IMR-90 (cell line): ENCODE measurements at regions not wholly inside any gene's neighbourhood (a gene's known extent, or its start where the extent isn't known, plus 50 kb on each side); places are given as distances from the start of the nearest gene placed in this dataset.

Experiments used
- ATAC-seq: fragments of 200-7000 bp; cut with Tn5 transposase; 2 replicates; pipeline ENCODE4 v1.9.1; 2020; ENCODE audit warnings: low read depth, mild to moderate bottlenecking, moderate library complexity
- BruUV-seq: library from RNA; stranded (reverse); fragments of 400-500 nt; replicated peaks from 2 replicates; lab custom pipeline; 2021; lab: Mats Ljungman, UMichigan
- CTCF ChIA-PET: fragments of 300-600 bp; formaldehyde crosslinking; extraction: SDS; loops from one replicate; lab custom pipeline; 2021; ENCODE audit warnings: antibody characterized with exemption; lab: Yijun Ruan, JAX
- POLR2A ChIA-PET: fragments of 300-600 bp; sonication (Branson Sonifier 250); formaldehyde crosslinking; loops from one replicate; lab custom pipeline; 2022; ENCODE audit warnings: antibody characterized with exemption; ENCODE audit not compliant: unreplicated experiment; lab: Charles Lee
- DNase-seq: peaks from one replicate; pipeline ENCODE4 v3.0.0; 2013
- H2AFZ ChIP-seq: replicated peaks from 2 replicates; pipeline ENCODE3; 2013; ENCODE audit warnings: low read length, mild to moderate bottlenecking; ENCODE audit not compliant: poor library complexity
- H2AK5ac ChIP-seq: 2 replicates; pipeline ENCODE4 v1.6.1; 2013; ENCODE audit warnings: low read depth, low read length, inconsistent platforms
- H2AK9ac ChIP-seq: replicated peaks from 2 replicates; pipeline ENCODE3; 2013; ENCODE audit warnings: mild to moderate bottlenecking, low read depth, low read length, moderate library complexity; ENCODE audit not compliant: poor library complexity
- H2BK120ac ChIP-seq: 2 replicates; pipeline ENCODE4 v1.6.1; 2013; ENCODE audit warnings: low read depth, low read length, inconsistent platforms
- H2BK15ac ChIP-seq: 3 replicates; pipeline ENCODE4 v1.6.1; 2013; ENCODE audit warnings: low read depth, low read length, inconsistent platforms
- H2BK20ac ChIP-seq: 2 replicates; pipeline ENCODE4 v1.6.1; 2013; ENCODE audit warnings: low read depth, mild to moderate bottlenecking, inconsistent platforms, low read length, moderate library complexity
- H2BK5ac ChIP-seq: 2 replicates; pipeline ENCODE4 v1.6.1; 2013; ENCODE audit warnings: mild to moderate bottlenecking, low read depth, low read length, inconsistent platforms; ENCODE audit not compliant: poor library complexity, severe bottlenecking
- H3K14ac ChIP-seq: replicated peaks from 2 replicates; pipeline ENCODE4 v1.6.1; 2013; ENCODE audit warnings: low read depth, low read length, inconsistent platforms
- H3K18ac ChIP-seq: 2 replicates; pipeline ENCODE4 v1.6.1; 2013; ENCODE audit warnings: low read depth, low read length, control low read depth
- H3K23ac ChIP-seq: 2 replicates; pipeline ENCODE4 v1.6.1; 2013; ENCODE audit warnings: low read depth, low read length, inconsistent platforms
- H3K27ac ChIP-seq: 2 replicates; pipeline ENCODE4 v1.5.1; 2013; ENCODE audit warnings: mild to moderate bottlenecking, control low read depth, low read length; ENCODE audit not compliant: insufficient read depth
- H3K27me3 ChIP-seq: 2 replicates; pipeline ENCODE4 v1.6.1; 2013; ENCODE audit warnings: low read length; ENCODE audit not compliant: control insufficient read depth, insufficient read depth
- H3K36me3 ChIP-seq: 2 replicates; pipeline ENCODE4 v1.6.1; 2013; ENCODE audit warnings: low read length, mixed read lengths; ENCODE audit not compliant: control insufficient read depth, insufficient read depth
- H3K4ac ChIP-seq: 2 replicates; pipeline ENCODE4 v1.6.1; 2013; ENCODE audit warnings: low read depth, low read length, inconsistent platforms
- H3K4me1 ChIP-seq: 2 replicates; pipeline ENCODE4 v1.6.1; 2013; ENCODE audit warnings: low read length, mixed read lengths; ENCODE audit not compliant: control insufficient read depth, insufficient read depth
- H3K4me2 ChIP-seq: 2 replicates; pipeline ENCODE4 v1.6.1; 2013; ENCODE audit warnings: low read depth, mild to moderate bottlenecking, control low read depth, low read length, moderate library complexity
- H3K4me3 ChIP-seq: 2 replicates; pipeline ENCODE4 v1.5.1; 2013; ENCODE audit warnings: low read depth, mild to moderate bottlenecking, control low read depth, low read length, moderate library complexity; ENCODE audit not compliant: insufficient read depth
- H3K56ac ChIP-seq: 2 replicates; pipeline ENCODE4 v1.6.1; 2013; ENCODE audit warnings: low read length, inconsistent platforms; ENCODE audit not compliant: insufficient read depth; ENCODE audit errors: extremely low read depth
- H3K79me1 ChIP-seq, 2 experiments: 2 replicates each; pipeline ENCODE4 v1.6.1; 2013; ENCODE audit warnings: low read length in 2 of 2, inconsistent platforms in 1 of 2, low read depth in 1 of 2
- H3K9ac ChIP-seq: 2 replicates; pipeline ENCODE4 v1.6.1; 2013; ENCODE audit warnings: low read depth, low read length, control low read depth
- H3K9me1 ChIP-seq: 2 replicates; pipeline ENCODE4 v1.6.1; 2013; ENCODE audit warnings: low read length, inconsistent platforms; ENCODE audit not compliant: insufficient read depth
- H3K9me3 ChIP-seq: 2 replicates; pipeline ENCODE4 v1.6.1; 2013; ENCODE audit warnings: low read length; ENCODE audit not compliant: control insufficient read depth, insufficient read depth
- H4K20me1 ChIP-seq: 2 replicates; pipeline ENCODE4 v1.6.1; 2013; ENCODE audit warnings: low read length, inconsistent platforms; ENCODE audit not compliant: insufficient read depth
- H4K5ac ChIP-seq: 2 replicates; pipeline ENCODE4 v1.6.1; 2013; ENCODE audit warnings: mild to moderate bottlenecking, low read depth, low read length, control low read depth
- H4K8ac ChIP-seq, 2 experiments: 2 replicates each; pipeline ENCODE4 v1.6.1; 2013; ENCODE audit warnings: low read depth in 2 of 2, low read length in 2 of 2, control low read depth in 1 of 2, inconsistent platforms in 1 of 2
- H4K91ac ChIP-seq: 2 replicates; pipeline ENCODE4 v1.6.1; 2013; ENCODE audit warnings: low read depth, low read length, inconsistent platforms; ENCODE audit not compliant: insufficient read depth
- BHLHE40 ChIP-seq: fragments of 150-350 bp; IDR thresholded peaks from 2 replicates; pipeline ENCODE4 v1.6.1; 2016; ENCODE audit warnings: mild to moderate bottlenecking, low read depth, low read length
- CEBPB ChIP-seq: IDR thresholded peaks from 2 replicates; pipeline ENCODE4 v1.6.1; 2012; ENCODE audit warnings: low read depth, low read length, improper control_type of control experiment
- CHD1 ChIP-seq: IDR thresholded peaks from 2 replicates; pipeline ENCODE4 v1.6.1; 2012; ENCODE audit warnings: low read depth, low read length, improper control_type of control experiment
- CTCF ChIP-seq: conservative IDR thresholded peaks from 2 replicates; pipeline ENCODE4 v1.5.1; 2012; ENCODE audit warnings: mild to moderate bottlenecking, low read depth, low read length, improper control_type of control experiment
- ELK1 ChIP-seq: fragments of 150-350 bp; IDR thresholded peaks from 2 replicates; pipeline ENCODE4 v1.6.1; 2016; ENCODE audit warnings: low read depth, mild to moderate bottlenecking, low read length, moderate library complexity, borderline replicate concordance
- FOS ChIP-seq: fragments of 150-350 bp; IDR thresholded peaks from 2 replicates; pipeline ENCODE4 v1.6.1; 2016; ENCODE audit warnings: low read depth, low read length
- MAFK ChIP-seq: IDR thresholded peaks from 2 replicates; pipeline ENCODE4 v1.6.1; 2012; ENCODE audit warnings: low read depth, low read length, improper control_type of control experiment
- MAZ ChIP-seq: IDR thresholded peaks from 2 replicates; pipeline ENCODE4 v1.6.1; 2012; ENCODE audit warnings: low read depth, mild to moderate bottlenecking, low read length, improper control_type of control experiment, moderate library complexity, borderline replicate concordance
- MXI1 ChIP-seq: IDR thresholded peaks from 2 replicates; pipeline ENCODE4 v1.6.1; 2012; ENCODE audit warnings: low read depth, mild to moderate bottlenecking, low read length, moderate library complexity, borderline replicate concordance
- NFE2L2 ChIP-seq: fragments of 150-350 bp; IDR thresholded peaks from 2 replicates; pipeline ENCODE4 v1.6.1; 2016; ENCODE audit warnings: low read depth, mild to moderate bottlenecking, low read length
- POLR2A ChIP-seq: IDR thresholded peaks from 2 replicates; pipeline ENCODE4 v1.6.1; 2012; ENCODE audit warnings: mild to moderate bottlenecking, low read depth, low read length
- SMC3 ChIP-seq: fragments of 150-350 bp; IDR thresholded peaks from 2 replicates; pipeline ENCODE4 v1.6.1; 2016; ENCODE audit warnings: low read depth, mild to moderate bottlenecking, antibody characterized with exemption, low read length, moderate library complexity
- USF2 ChIP-seq: fragments of 150-350 bp; IDR thresholded peaks from 2 replicates; pipeline ENCODE4 v1.6.1; 2017; ENCODE audit warnings: mild to moderate bottlenecking, antibody characterized with exemption, low read length, low read depth
- WGBS, 2 experiments: methylation state at CpG; one replicate each; pipeline versions ENCODE4 v1.1.5 to v1.1.7; 2013; ENCODE audit warnings: missing lambda C conversion rate in 2 of 2; ENCODE audit not compliant: insufficient read length in 1 of 2; ENCODE audit errors: extremely low coverage in 2 of 2; 5-methylcytosine and 5-hydroxymethylcytosine counted together
- dilution Hi-C: fragments of 300-500 bp; cut with HindIII; formaldehyde crosslinking; loops from one replicate; pipeline ENCODE4 v1.14.3; 2018; ENCODE audit warnings: low sequenced_read_pairs; ENCODE audit not compliant: unreplicated experiment
- in situ Hi-C: fragments of 300-500 bp; cut with MboI; formaldehyde crosslinking; loops from 3 replicates; pipeline ENCODE4 v1.14.3; 2019; ENCODE audit warnings: low sequenced_read_pairs, inconsistent platforms, mixed read lengths
- intact Hi-C: fragments of 100-400 bp; cut with micrococcal nuclease; formaldehyde crosslinking; loops from 2 replicates; pipeline ENCODE4 v1.10.0; 2022

- Histone ChIP-seq H3K4me3 (no peak overlapping the region), H3K27ac (no peak overlapping the region), H3K56ac (no peak overlapping the region), H2BK5ac (no peak overlapping the region), H3K27me3 (0 out of 2 replicates have a peak, but pooled peaks cover 2% of the 10 kb centered on the region), H4K5ac (no peak overlapping the region), H3K4me2 (no peak overlapping the region), H4K8ac (no peak overlapping the region), H2BK20ac (no peak overlapping the region), H3K18ac (no peak overlapping the region), H3K14ac (no peak overlapping the region), H3K4me1 (no peaks in the 10 kb centered on the region), H4K20me1 (no peaks in the 10 kb centered on the region), H3K4ac (no peak overlapping the region), H4K91ac (no peak overlapping the region), H3K9ac (no peak overlapping the region), H3K36me3 (no peaks in the 10 kb centered on the region), H3K23ac (no peak overlapping the region), H2AK5ac (no peak overlapping the region), H3K9me3 (no peaks in the 10 kb centered on the region), H2BK120ac (no peak overlapping the region), H2BK15ac (no peak overlapping the region), H2AK9ac (no peak overlapping the region), H2AFZ (no peak overlapping the region), H3K79me1 (no peaks in the 10 kb centered on the region), H3K9me1 (no peaks in the 10 kb centered on the region)
- 67% methylated on average over 1 of the region's 2 CpGs; no CpG with 5 or more reads in 1 of the 2 experiments for WGBS, 2 experiments
- intact Hi-C loops (no loop called here), in situ Hi-C loops (no loop called here), dilution Hi-C loops (no loop called here)
- no TSS peak for BruUV-seq
- DNase-seq = no peak
- no peak for ATAC-seq
- ChIA-PET POLR2A (no interaction called here), CTCF (no interaction called here)
- no peak for TF ChIP-seq MAZ
- TF ChIP-seq NFE2L2 = no peak
- no peak for TF ChIP-seq CHD1
- no peak for TF ChIP-seq MAFK
- TF ChIP-seq MXI1 = no peak
- TF ChIP-seq CTCF = no peak
- TF ChIP-seq CEBPB = no peak
- TF ChIP-seq SMC3 = no peak
- TF ChIP-seq USF2 = no peak
- no peak for TF ChIP-seq ELK1
- TF ChIP-seq FOS = no peak
- TF ChIP-seq POLR2A = no peak
- TF ChIP-seq BHLHE40 = no peak
These were observed 218.8 kb upstream of the MMS22L start for GRCh38 chr6:97501853-97502252.
